OCI-LY7 (cell line): ENCODE measurements at regions not wholly inside any gene's neighbourhood (a gene's known extent, or its start where the extent isn't known, plus 50 kb on each side); places are given as distances from the start of the nearest gene placed in this dataset.

Experiments
- CTCF ChIP-seq: fragments of 200-600 bp; sonication (generic); conservative IDR thresholded peaks from 2 replicates; pipeline ENCODE4 v1.5.1; 2014; ENCODE audit warnings: mild to moderate bottlenecking, antibody characterized with exemption, low read length, moderate library complexity, mixed read lengths
- EZH2phosphoT487 ChIP-seq: fragments of 200-600 bp; sonication (generic); IDR thresholded peaks from 2 replicates; pipeline ENCODE4 v1.6.1; 2018; ENCODE audit warnings: low read depth, borderline replicate concordance, mild to moderate bottlenecking, mixed run types, antibody characterized with exemption, low read length, moderate library complexity, mixed read lengths

GRCh38 chr2:150846691-150847090 is 359.2 kb upstream of the RND3 start:
- no peak for TF ChIP-seq CTCF
- no peak for TF ChIP-seq EZH2phosphoT487
